Endothelial cell of umbilical vein (primary cell): ENCODE measurements at regions not wholly inside any gene's neighbourhood (a gene's known extent, or its start where the extent isn't known, plus 50 kb on each side); places are given as distances from the start of the nearest gene placed in this dataset.

Source experiments
- BruUV-seq: library from RNA; stranded (reverse); fragments of 400-500 nt; replicated peaks from 2 replicates; lab custom pipeline; 2021; lab: Mats Ljungman, UMichigan
- CTCF ChIA-PET: fragments of 300-600, 350-600 bp; sonication (Branson Sonifier 250); formaldehyde crosslinking; loops from one replicate; lab custom pipeline; 2021; ENCODE audit warnings: antibody characterized with exemption, inconsistent platforms; lab: Charles Lee
- POLR2A ChIA-PET: fragments of 300-600, 350-600 bp; sonication (Branson Sonifier 250); formaldehyde crosslinking; loops from one replicate; lab custom pipeline; 2021; ENCODE audit warnings: antibody characterized with exemption, inconsistent platforms; lab: Charles Lee
- DNase-seq: peaks from one replicate; pipeline ENCODE4 v3.0.0-alpha.2; 2011; ENCODE audit warnings: low read depth, low spot score
- FAIRE-seq: peaks from 2 replicates; lab custom pipeline; 2011; peaks lifted over from hg19 to GRCh38; lab: Jason Lieb, UNC
- H2AFZ ChIP-seq: 2 replicates; pipeline ENCODE4 v1.6.0; 2012; ENCODE audit warnings: low read depth, low read length, control low read depth, inconsistent platforms
- H3K27ac ChIP-seq: 2 replicates; pipeline ENCODE4 v1.5.1; 2011; ENCODE audit warnings: low read depth, mild to moderate bottlenecking, control low read depth, low read length, moderate library complexity; ENCODE audit not compliant: insufficient read depth
- H3K27me3 ChIP-seq, 2 experiments: 2 replicates each; pipeline versions ENCODE4 v1.6.0 to v1.6.1; 2011; ENCODE audit warnings: low read length in 2 of 2, mixed read lengths in 1 of 2; ENCODE audit not compliant: control insufficient read depth in 2 of 2, insufficient read depth in 2 of 2
- H3K36me3 ChIP-seq, 2 experiments: 2 replicates in 1 of 2; 3 replicates in 1 of 2; pipeline ENCODE4 v1.5.1; 2011; ENCODE audit warnings: low read length in 2 of 2, mild to moderate bottlenecking in 1 of 2, moderate library complexity in 1 of 2; ENCODE audit not compliant: control insufficient read depth in 2 of 2, insufficient read depth in 2 of 2; ENCODE audit errors: extremely low read depth in 1 of 2
- H3K4me1 ChIP-seq: 3 replicates; pipeline ENCODE4 v1.5.1; 2011; ENCODE audit warnings: mild to moderate bottlenecking, low read length; ENCODE audit not compliant: control insufficient read depth, insufficient read depth; ENCODE audit errors: extremely low read depth
- H3K4me2 ChIP-seq: 2 replicates; pipeline ENCODE4 v1.6.1; 2011; ENCODE audit warnings: low read length, control low read depth, mixed read lengths; ENCODE audit not compliant: insufficient read depth
- H3K4me3 ChIP-seq, 3 experiments: fragments of 200-600 bp in 1 of 3; sonication (generic), shearing (Covaris generic) in 1 of 3; replicated peaks in 1 of 3; 2 replicates each; pipeline ENCODE4 v1.5.1; 2011 to 2016; ENCODE audit warnings: control low read depth in 3 of 3, low read length in 3 of 3, mild to moderate bottlenecking in 2 of 3, inconsistent platforms in 1 of 3, low read depth in 1 of 3, moderate library complexity in 1 of 3; ENCODE audit not compliant: insufficient read depth in 1 of 3
- H3K79me2 ChIP-seq: 2 replicates; pipeline ENCODE4 v1.6.0; 2012; ENCODE audit warnings: low read length, inconsistent platforms; ENCODE audit not compliant: control insufficient read depth, insufficient read depth
- H3K9ac ChIP-seq: replicated peaks from 2 replicates; pipeline ENCODE3; 2011; ENCODE audit warnings: low read length, control low read depth; ENCODE audit not compliant: insufficient read depth; ENCODE audit errors: extremely low read depth
- H3K9me1 ChIP-seq: replicated peaks from 3 replicates; pipeline ENCODE4 v1.6.0; 2011; ENCODE audit warnings: mild to moderate bottlenecking, low read length; ENCODE audit not compliant: control insufficient read depth, insufficient read depth; ENCODE audit errors: extremely low read depth
- H3K9me3 ChIP-seq: replicated peaks from 2 replicates; pipeline ENCODE4 v1.5.1; 2012; ENCODE audit warnings: low read length, inconsistent platforms; ENCODE audit not compliant: control insufficient read depth, insufficient read depth
- H4K20me1 ChIP-seq: replicated peaks from 2 replicates; pipeline ENCODE3; 2011; ENCODE audit warnings: mild to moderate bottlenecking, low read length; ENCODE audit not compliant: control insufficient read depth, insufficient read depth; ENCODE audit errors: extremely low read depth
- CTCF ChIP-seq, 2 donors: IDR thresholded peaks; 1 replicate in 1 of 2; 2 replicates in 1 of 2; pipeline ENCODE4 v1.5.1; 2011; ENCODE audit warnings: low read length in 2 of 2, mild to moderate bottlenecking in 2 of 2, moderate library complexity in 2 of 2, control low read depth in 1 of 2, inconsistent platforms in 1 of 2, low read depth in 1 of 2; ENCODE audit not compliant: insufficient read depth in 1 of 2; ENCODE audit errors: extremely low read depth in 1 of 2
- EZH2 ChIP-seq: IDR thresholded peaks from 2 replicates; pipeline ENCODE4 v1.6.1; 2012; ENCODE audit warnings: borderline replicate concordance, low read depth, mild to moderate bottlenecking, moderate library complexity, low read length, inconsistent platforms; ENCODE audit not compliant: severe bottlenecking
- FOS ChIP-seq: IDR thresholded peaks from 2 replicates; pipeline ENCODE4 v1.6.1; 2011; ENCODE audit warnings: mild to moderate bottlenecking, low read length, moderate library complexity, borderline replicate concordance; ENCODE audit not compliant: insufficient read depth
- GATA2 ChIP-seq: IDR thresholded peaks from 2 replicates; pipeline ENCODE4 v1.7.0; 2011; ENCODE audit warnings: low read depth, mild to moderate bottlenecking, moderate library complexity, mixed read lengths, low read length; ENCODE audit not compliant: insufficient read length, insufficient read depth
- JUN ChIP-seq: IDR thresholded peaks from 2 replicates; pipeline ENCODE4 v1.6.1; 2011; ENCODE audit warnings: borderline replicate concordance, low read depth; ENCODE audit not compliant: insufficient read length, insufficient read depth
- MAX ChIP-seq: IDR thresholded peaks from 2 replicates; pipeline ENCODE4 v1.6.1; 2011; ENCODE audit not compliant: insufficient read depth, insufficient read length
- MYC ChIP-seq: IDR thresholded peaks from one replicate; pipeline ENCODE4 v1.6.1; 2011; ENCODE audit warnings: mild to moderate bottlenecking, low read depth, low read length
- POLR2A ChIP-seq: IDR thresholded peaks from 2 replicates; pipeline ENCODE4 v1.6.1; 2012; ENCODE audit warnings: low read depth, mild to moderate bottlenecking, control low read depth, low read length
- POLR2AphosphoS5 ChIP-seq: IDR thresholded peaks from 2 replicates; pipeline ENCODE4 v1.6.1; 2012; ENCODE audit warnings: low read depth, mild to moderate bottlenecking, control low read depth, low read length, moderate library complexity; ENCODE audit not compliant: insufficient read depth
- dilution Hi-C: fragments of 300-500 bp; cut with MboI; formaldehyde crosslinking; loops from one replicate; pipeline ENCODE4 v1.15.0; 2019; ENCODE audit warnings: low sequenced_read_pairs; ENCODE audit not compliant: extremely low pct_ligation_motif_present
- intact Hi-C: fragments of 100-400 bp; cut with micrococcal nuclease; formaldehyde crosslinking; loops from one replicate; pipeline ENCODE4 v1.10.0; 2022

- TF ChIP-seq MAX (peak; percentile 56), JUN (peak; percentile 54), POLR2A (no peak), CTCF (IDR thresholded peaks at IDR 0.05; ENCODE audit: extremely low read depth in 1 of 2, insufficient read depth in 1 of 2, low read depth in 1 of 2, low read length in 2 of 2) (no peak), POLR2AphosphoS5 (peak; percentile 51), MYC (no peak), EZH2 (no peak), FOS (no peak), GATA2 (peak; percentile 22)
- DNase-seq = peak; percentile 97
- intact Hi-C loops = loop anchor here (1.0 to 10.0 kb wide), 6 partner anchors 42 to 597 kb away; partner anchors contain the start of genes DEPDC1 and DIRAS3
- CTCF ChIA-PET = interaction anchor here (0.7 to 3.4 kb wide), 14 partner anchors 7 to 362 kb away, joined by 3 to 21 read pairs (median 4); no protein-coding TSS in a partner anchor
- H3K4me1 ChIP-seq = peaks cover 26% of the 10 kb centered on the region
- TSS peak; percentile 77 for BruUV-seq
- POLR2A ChIA-PET = interaction anchor here (0.9 to 2.2 kb wide), 3 partner anchors 9 to 55 kb away, joined by 3 to 5 read pairs (median 3); no protein-coding TSS in a partner anchor
- no peaks in the 10 kb centered on the region for H3K9me1 ChIP-seq
- H3K9me3 ChIP-seq = no peaks in the 10 kb centered on the region
- H3K4me2 ChIP-seq = peak overlapping the region; percentile 47
- no peaks in the 10 kb centered on the region for H3K27me3 ChIP-seq
- H3K9ac ChIP-seq = peak overlapping the region; percentile 57
- no peak overlapping the region for H3K4me3 ChIP-seq
- dilution Hi-C loops = no loop called here
- peak overlapping the region; percentile 91 for H3K27ac ChIP-seq
- no peaks in the 10 kb centered on the region for H3K36me3 ChIP-seq
- no peaks in the 10 kb centered on the region for H4K20me1 ChIP-seq
- H3K79me2 ChIP-seq = no peaks in the 10 kb centered on the region
- peak; percentile 50 for FAIRE-seq
- H2AFZ ChIP-seq = peak overlapping the region; percentile 79
These were observed 64.1 kb upstream of the GNG12 start for GRCh38 chr1:67897270-67897949.
